Lung (tissue), 11 donors: ENCODE measurements at regions not wholly inside any gene's neighbourhood (a gene's known extent, or its start where the extent isn't known, plus 50 kb on each side); places are given as distances from the start of the nearest gene placed in this dataset.
A peak's percentile ranks its signal among the peaks of the same experiment; 100 is the strongest.
"Not testable (repeated sequence)": the region's sequence is repeated elsewhere in the genome, so short reads cannot be mapped to it uniquely, and the experiment has no call there.

Source experiments
- ATAC-seq: fragments of 200-7000 bp; cut with Tn5 transposase; one replicate; pipeline ENCODE4 v1.9.1; 2020; ENCODE audit warnings: moderate number of reproducible peaks; ENCODE audit not compliant: insufficient read depth, low FRiP score
- DNase-seq, 3 donors: peaks; one replicate each; pipeline ENCODE4 v3.0.0-alpha.2; 2013 to 2017
- H3K27ac ChIP-seq, 2 donors: one replicate each; pipeline ENCODE4 v1.5.1; 2013; ENCODE audit warnings: mild to moderate bottlenecking in 2 of 2, moderate library complexity in 2 of 2, control low read depth in 1 of 2, inconsistent platforms in 1 of 2, low read depth in 1 of 2, low read length in 1 of 2
- H3K27me3 ChIP-seq, 3 donors: one replicate each; pipeline ENCODE4 v1.5.1; 2013; ENCODE audit warnings: low read length in 2 of 3; ENCODE audit not compliant: control insufficient read depth in 3 of 3, insufficient read depth in 3 of 3
- H3K36me3 ChIP-seq, 4 donors: one replicate each; pipeline ENCODE4 v1.5.1; 2013; ENCODE audit warnings: low read length in 4 of 4, mild to moderate bottlenecking in 1 of 4, moderate library complexity in 1 of 4; ENCODE audit not compliant: control insufficient read depth in 4 of 4, insufficient read depth in 4 of 4
- H3K4me1 ChIP-seq, 5 donors: one replicate each; pipeline ENCODE4 v1.5.1; 2013; ENCODE audit warnings: low read length in 5 of 5, mild to moderate bottlenecking in 2 of 5, moderate library complexity in 1 of 5; ENCODE audit not compliant: control insufficient read depth in 5 of 5, insufficient read depth in 5 of 5
- H3K4me3 ChIP-seq: one replicate; pipeline ENCODE4 v1.5.1; 2013; ENCODE audit warnings: mild to moderate bottlenecking, control low read depth, moderate library complexity
- H3K9ac ChIP-seq, 2 donors: one replicate each; pipeline ENCODE4 v1.5.1; 2013; ENCODE audit warnings: low read length in 2 of 2, control low read depth in 1 of 2; ENCODE audit not compliant: insufficient read depth in 1 of 2
- H3K9me3 ChIP-seq, 4 donors: one replicate each; pipeline ENCODE4 v1.5.1; 2013; ENCODE audit warnings: low read length in 3 of 4, mild to moderate bottlenecking in 1 of 4, moderate library complexity in 1 of 4; ENCODE audit not compliant: control insufficient read depth in 4 of 4, insufficient read depth in 3 of 4
- CTCF ChIP-seq: IDR thresholded peaks from 2 replicates; pipeline ENCODE4 v1.5.1; 2012; ENCODE audit warnings: mild to moderate bottlenecking; ENCODE audit errors: control extremely low read depth, extremely low read depth
- WGBS, 2 donors: extraction: QIAGEN DNeasy Blood & Tissue Kit; methylation state at CpG; one replicate each; pipeline ENCODE4 v1.1.7; 2013; 5-methylcytosine and 5-hydroxymethylcytosine counted together
- donor health status: control.
- donor health status: control.
- donor health status: Bipolar disorder and iron deficiency.
- donor health status: healthy.
- donor health status: DM: yes; HTN: yes; CAD: no.

- 92 to 96% methylated on average over 3 of the region's 3 CpGs for WGBS, 2 donors
- no peak overlapping the region for H3K9ac ChIP-seq
- no peak overlapping the region for H3K4me3 ChIP-seq
- no peak for TF ChIP-seq CTCF
- peaks cover 0 to 2% (median 0%) of the 10 kb centered on the region in 4 donors for H3K9me3 ChIP-seq
- no peaks in the 10 kb centered on the region for H3K27me3 ChIP-seq
- H3K36me3 ChIP-seq, result no peaks in the 10 kb centered on the region
- no peak for DNase-seq
- H3K27ac ChIP-seq, result no peak overlapping the region
- ATAC-seq, result no peak
- H3K4me1 ChIP-seq, result peaks cover 0 to 4% (median 0%) of the 10 kb centered on the region in 5 donors
Measured at GRCh38 chr5:56755036-56755555, 60.3 kb upstream of the MAP3K1 start.

- not testable (repeated sequence) for H3K36me3 ChIP-seq, H3K4me3 ChIP-seq, H3K27me3 ChIP-seq, H3K4me1 ChIP-seq, H3K9me3 ChIP-seq, H3K27ac ChIP-seq, ATAC-seq, DNase-seq, H3K9ac ChIP-seq
- WGBS, 2 donors, result 87 to 94% methylated on average over 5 of the region's 5 CpGs
Measured at GRCh38 chr5:56753588-56753987, 61.8 kb upstream of the MAP3K1 start.

GRCh38 chr5:56751572-56752313, 63.6 kb upstream of the MAP3K1 start:
- Histone ChIP-seq H3K4me3 (no peak overlapping the region), H3K9me3 (peaks cover 0 to 2% (median 0%) of the 10 kb centered on the region in 4 donors), H3K9ac (no peak overlapping the region), H3K36me3 (no peaks in the 10 kb centered on the region), H3K27ac (no peak overlapping the region), H3K27me3 (no peaks in the 10 kb centered on the region), H3K4me1 (peaks cover 0 to 13% (median 0%) of the 10 kb centered on the region in 5 donors)
- ATAC-seq (no peak), DNase-seq (peak in 2 of 3 donors; percentile 79 to 80)
- TF ChIP-seq CTCF, result no peak
- WGBS, 2 donors, result 58 to 89% methylated on average over 2 of the region's 2 CpGs

GRCh38 chr5:56749842-56750241, 65.5 kb upstream of the MAP3K1 start:
- H3K9me3 ChIP-seq, result peaks cover 0 to 2% (median 0%) of the 10 kb centered on the region in 4 donors
- H3K4me3 ChIP-seq, result no peak overlapping the region
- H3K9ac ChIP-seq, result no peak overlapping the region
- no peaks in the 10 kb centered on the region for H3K27me3 ChIP-seq
- H3K4me1 ChIP-seq, result peaks cover 0 to 17% (median 0%) of the 10 kb centered on the region in 5 donors
- ATAC-seq, result no peak
- TF ChIP-seq CTCF, result no peak
- DNase-seq, result no peak
- H3K27ac ChIP-seq, result no peak overlapping the region
- H3K36me3 ChIP-seq, result no peaks in the 10 kb centered on the region
- 73 to 93% methylated on average over 3 of the region's 3 CpGs for WGBS, 2 donors
